Activated CD8-positive, alpha-beta memory T cell treated with anti-CD3 and anti-CD28 coated beads for 48 hours (primary cell): ENCODE measurements at regions not wholly inside any gene's neighbourhood (a gene's known extent, or its start where the extent isn't known, plus 50 kb on each side); places are given as distances from the start of the nearest gene placed in this dataset.
"Not testable (repeated sequence)": the region's sequence is repeated elsewhere in the genome, so short reads cannot be mapped to it uniquely, and the experiment has no call there.

ENCODE experiments used
- DNase-seq, 3 experiments: peaks; one replicate each; pipeline ENCODE4 v3.0.0-alpha.2; 2020; ENCODE audit warnings: low read depth in 2 of 3, low spot score in 2 of 3

DNA sequence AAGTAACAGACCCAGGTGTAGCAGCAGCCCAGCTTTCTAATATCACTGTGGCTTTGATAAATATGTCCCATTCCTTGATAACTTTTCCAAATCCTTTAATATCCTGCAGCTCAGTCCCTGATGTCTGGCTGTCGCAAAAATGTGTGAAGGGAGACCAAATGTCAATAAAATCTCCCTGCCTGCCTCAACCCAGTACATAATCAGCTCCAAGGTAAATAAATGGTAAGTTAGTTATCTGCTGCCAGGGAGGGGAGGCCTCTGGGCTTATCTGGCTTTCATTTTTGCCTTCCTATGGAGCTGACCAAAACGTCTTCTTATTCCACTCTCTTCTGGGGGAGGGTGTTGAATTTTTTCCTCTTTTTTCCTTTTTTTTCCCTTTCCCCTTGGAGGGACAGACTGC is 630.6 kb downstream of the MID1IP1 start:
- no peak for DNase-seq

DNA sequence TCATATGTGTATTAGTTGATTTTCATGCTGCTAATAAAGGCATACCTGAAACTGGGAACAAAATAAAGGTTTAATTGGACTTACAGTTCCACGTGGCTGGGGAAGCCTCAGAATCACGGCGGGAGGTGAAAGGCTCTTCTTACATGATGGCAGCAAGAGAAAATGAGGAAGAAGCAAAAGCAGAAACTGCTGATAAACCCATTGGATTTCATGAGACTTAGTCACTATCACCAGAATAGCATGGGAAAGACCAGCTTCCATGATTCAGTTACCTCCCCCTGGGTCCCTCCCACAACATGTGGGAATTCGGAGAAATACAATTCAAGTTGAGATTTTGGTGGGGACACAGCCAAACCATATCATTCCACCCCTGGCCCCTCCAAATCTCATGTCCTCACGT is 633.4 kb downstream of the MID1IP1 start:
- not testable (repeated sequence) for DNase-seq

DNA sequence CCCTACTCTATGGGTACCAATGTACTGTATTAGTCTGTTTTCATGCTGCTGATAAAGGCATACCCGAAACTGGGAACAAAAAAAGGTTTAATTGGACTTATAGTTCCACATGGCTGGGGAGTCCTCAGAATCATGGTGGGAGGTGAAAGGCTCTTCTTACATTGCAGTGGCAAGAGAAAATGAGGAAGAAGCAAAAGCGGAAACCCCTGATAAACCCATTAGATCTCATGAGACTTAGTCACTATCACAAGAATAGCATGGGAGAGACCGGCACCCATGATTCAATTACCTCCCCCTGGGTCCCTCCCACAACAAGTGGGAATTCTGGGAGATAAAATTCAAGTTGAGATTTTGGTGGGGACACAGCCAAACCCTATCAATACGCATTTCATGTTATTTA is 635.3 kb downstream of the MID1IP1 start:
- DNase-seq = not testable (repeated sequence)

DNA sequence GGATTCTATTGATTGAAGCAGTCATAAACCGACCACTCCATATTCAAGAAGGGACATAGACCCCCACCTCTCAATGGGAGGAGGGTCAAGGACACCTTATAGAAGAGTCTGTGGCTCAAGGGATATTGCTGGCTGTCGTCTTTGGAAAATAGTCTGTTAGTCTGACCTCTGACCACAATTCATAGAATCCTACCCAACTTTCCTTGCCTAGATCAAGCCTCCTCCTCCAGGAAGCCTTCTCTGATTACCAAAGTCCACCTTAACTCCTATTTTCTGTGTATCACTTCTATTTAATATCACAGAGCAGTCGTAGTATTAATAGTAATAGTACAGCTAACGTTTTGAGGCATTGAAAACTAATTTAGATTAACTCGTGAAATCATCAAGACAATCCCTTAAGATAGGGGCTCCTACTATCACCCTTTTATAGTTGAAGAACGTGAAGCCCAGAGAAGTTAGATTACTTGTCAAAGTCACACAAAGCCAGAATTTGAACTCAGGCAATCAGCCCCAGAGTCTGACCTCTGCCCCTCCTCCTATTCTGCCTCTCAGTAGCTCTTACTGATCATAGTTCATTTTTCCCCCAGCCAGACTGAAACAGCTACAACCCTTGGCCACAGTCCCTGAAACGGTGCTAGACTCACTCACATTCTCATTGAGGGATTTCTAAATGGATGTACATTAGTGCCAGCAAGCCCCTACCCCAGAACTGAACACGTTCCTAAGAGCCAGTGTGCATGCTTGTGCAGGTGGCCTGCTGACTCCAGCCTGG is 636.6 kb downstream of the MID1IP1 start:
- DNase-seq = no peak

DNA sequence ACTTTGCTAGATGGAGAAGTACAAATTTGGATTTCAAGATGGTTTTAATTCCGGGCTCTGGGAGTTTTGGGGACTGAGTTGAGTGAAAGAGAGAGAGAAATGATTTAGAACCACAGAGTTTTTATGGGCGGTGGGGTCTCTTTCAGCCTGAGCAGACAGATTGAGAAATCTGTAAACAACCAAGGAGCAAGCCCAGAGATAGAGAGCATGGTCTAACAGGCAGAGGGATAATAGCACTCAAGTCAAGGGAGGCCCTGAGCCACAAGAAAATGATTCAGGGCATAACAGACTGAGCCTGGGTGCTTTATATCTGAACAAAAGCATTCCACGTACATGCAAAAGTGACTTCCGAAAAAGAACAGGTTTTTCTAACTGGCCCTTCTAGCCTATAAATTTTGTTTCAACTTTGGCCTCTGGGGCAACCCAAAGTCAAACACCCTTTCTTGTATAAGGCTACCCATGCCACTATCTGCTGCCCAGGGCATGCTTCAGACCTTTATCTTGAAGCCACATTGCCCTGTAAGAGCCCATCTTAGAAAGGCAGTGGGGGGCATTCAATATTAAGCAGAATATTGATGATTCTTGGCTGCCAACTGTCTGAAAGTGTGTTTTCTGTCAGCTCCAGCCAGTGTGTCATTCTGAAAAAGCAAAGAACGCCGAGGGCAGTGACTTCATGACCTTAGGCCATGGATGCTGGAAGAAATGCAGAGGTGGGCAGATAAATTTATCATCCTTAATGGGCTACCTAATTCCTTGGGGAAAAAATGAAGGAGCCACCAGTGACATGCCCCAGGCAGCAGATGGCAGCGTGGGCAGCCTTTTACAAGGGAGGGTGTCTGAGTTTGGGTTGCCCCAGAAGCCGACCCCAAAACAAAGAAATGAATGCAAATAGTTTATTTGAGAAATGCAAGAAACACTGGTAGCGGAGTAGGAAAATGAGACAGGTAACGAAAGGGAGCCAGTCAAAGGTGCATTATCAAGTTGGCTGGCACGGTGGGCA is 637.6 kb downstream of the MID1IP1 start:
- no peak for DNase-seq

DNA sequence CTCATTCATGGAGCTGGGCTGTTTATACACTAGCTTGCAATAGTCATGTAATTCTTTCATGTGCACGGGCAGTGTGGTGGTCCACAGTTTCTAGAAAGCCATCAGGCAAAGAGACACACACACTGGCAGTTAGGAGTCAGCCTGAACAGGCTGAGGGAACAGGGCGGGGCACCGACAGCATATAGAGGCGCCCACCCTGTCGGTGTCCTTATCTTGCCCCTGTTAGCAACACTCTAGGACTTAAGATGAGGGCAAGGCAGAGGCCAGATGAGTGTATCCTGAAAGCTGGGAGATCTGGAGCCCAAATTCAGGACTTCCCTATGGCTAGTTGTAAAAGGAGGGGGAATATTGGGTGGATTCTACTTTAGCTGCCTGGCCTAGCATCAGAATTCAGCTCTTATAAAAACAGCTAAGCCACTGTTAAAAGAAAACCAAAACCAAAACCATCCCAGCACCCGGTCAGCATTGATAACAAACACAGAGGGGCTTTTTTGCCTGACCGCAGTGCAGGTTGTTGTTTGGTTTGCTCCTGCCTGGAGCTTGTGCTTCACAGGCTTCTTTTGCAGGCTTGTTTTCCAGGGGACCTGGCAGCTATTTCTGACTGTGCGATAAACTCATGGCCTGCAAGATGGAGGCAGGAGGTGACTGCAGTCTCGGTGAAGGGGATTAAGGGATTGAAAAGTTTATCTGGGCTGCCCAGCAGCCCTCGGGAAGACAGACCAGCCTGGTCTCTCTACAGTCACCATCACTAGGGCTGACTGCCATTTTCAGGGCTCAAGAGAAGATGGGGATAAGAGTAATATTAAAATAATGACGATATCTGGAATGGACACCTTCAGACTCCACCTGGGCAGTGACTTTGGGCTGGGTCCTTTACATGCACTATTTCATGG is 638.9 kb downstream of the MID1IP1 start:
- no peak for DNase-seq

DNA sequence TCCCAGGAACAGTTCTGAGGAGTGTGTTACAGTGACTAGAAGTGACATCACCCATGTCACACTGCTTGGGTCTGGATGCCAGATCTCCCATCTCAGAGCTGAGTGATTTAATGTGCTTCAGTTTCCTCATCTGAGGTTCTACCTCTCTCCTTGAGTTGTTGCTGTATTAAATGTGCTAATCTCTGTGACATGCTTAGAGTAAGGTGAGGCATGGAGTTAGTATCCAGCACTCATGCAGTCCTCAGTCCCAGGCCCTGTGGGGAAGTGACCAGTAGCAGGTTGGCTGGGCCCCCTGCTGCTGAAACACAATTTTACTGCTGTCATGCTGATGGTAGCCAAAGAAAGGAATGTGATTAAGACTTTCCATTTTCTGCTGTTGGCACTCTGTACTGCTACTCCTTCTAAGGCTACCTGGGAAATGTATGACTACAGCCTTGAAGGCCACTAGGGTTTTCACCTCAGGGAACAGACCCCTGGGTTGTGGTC is 639.6 kb downstream of the MID1IP1 start:
- no peak for DNase-seq

DNA sequence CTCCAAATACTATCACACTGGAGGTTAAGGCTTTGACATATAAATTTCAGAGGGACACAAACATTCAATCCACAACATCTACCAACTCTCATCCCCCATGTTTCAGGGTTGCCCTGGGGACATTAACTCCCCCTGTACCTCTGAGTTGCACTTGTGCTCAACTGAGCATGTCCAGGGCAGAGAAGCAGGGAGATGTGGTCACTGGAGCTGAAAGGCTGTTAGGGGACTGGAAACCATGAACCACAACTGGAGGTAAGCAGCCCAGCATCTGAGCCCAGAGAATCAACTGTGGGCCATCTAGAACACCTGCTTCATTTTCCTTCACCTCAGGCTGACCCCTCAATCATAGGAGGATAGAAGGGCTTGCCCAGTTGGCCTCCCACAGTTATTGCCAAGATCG is 641.1 kb downstream of the MID1IP1 start:
- DNase-seq = no peak

DNA sequence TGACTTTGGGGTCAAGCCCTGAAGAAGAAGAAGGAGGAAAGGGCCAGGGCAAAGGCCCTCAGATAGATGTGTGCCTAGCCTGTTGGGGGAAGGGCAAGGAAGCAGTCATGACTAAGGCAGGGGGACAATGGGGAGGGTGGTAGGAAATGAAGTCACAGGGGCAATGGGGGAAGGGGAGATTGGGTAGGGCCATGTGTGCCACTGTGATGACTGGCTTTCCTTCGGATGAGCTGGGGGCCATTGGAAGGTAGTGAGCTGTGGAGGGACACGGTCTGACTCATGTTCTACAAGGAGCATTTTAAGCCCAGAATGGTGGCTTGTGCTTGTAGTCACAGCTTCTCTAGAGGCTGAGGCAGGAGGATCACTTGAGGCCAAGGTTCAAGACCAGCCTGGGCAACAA is 642.0 kb downstream of the MID1IP1 start:
- DNase-seq = no peak

DNA sequence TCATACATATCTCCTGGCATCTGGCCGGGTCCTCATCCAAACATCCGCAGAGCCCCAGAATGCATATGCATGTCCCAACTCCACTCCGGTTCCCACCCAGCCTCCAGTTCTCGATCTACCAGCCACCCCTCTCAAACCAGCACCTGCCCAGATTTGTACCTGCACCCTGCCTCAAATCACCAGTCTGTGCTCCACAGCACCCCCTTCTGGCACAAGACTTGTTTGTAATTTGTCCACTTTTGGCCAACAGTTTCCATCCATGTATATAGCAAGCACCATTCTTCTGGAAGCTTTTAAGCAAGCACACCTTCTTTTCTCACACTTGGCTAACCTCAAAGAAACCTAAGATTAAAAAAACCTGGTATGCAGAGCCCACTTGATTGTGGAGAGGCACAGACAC is 644.1 kb downstream of the MID1IP1 start:
- no peak for DNase-seq

DNA sequence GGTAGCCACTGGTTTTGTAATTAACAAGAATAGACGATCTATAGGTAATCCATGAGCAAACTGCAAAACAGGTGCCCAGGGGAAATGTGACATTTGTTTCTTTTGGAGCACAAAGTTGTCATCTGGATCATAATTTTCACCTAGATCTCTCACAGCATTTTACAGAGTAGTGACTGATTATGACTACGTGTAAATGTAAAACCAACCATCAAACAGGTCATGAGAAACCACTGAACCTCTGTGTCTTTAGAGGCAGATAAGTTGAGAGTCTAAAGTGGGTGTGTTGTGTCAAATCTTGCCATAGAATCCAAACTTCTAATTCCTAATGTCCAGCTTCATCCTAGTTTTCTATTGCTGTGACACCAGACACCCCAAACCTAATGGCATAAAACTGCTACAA is 648.1 kb downstream of the MID1IP1 start:
- DNase-seq = no peak

DNA sequence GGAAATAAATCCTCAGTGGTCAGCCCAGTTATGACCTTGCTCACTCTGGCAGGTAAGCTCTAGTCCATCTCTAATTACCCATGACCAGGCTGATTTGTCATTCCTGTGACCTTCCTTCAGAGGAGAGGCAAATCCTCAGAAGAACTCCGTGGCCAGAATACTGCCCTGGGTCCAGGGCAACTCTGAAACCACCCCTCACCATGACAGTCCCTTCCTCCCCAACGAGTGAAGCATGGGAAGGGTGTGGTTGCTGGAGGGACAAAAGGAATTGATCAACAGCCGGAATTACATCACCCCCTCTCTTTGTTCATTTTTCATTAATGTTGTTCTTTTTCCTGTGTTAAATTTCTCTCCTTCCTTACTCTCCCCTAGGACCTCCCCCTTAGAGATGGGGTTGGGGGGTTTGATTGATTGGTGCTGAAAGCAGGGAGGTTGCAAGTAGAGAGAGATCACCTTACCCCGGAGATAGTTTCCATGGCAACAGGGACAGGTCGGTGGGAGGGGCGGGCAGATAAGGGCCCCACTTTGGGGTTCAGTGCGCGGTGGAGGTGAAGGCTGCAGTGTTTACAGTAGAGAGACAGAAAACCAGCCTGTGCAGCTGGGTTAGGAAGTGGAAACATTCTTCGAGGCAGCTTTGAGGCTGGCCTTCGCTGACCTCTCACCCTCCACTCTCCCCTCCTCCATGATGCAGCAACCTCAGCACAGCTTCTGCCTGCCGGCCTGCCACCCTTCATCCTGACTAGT is 647.4 kb downstream of the BCOR start:
- no peak for DNase-seq

DNA sequence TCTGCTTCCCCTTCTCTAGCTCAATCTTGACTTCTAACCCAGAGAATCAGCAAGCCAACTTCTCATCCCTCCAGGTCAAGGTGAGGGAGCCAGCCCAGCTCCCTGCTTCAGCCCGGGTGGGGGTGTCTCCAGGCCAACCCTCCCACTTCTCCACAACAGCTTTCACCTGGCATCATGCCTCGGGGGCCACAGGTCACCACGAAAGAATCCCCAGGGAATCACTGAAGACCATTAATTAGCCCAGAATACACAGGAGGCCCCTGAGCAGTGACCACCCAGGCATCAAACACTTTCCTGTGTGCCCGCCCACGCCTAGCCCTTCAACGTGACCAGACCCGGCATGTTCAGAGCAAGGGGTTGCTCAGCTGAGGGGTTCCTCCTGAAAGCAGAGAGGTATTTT is 646.7 kb downstream of the BCOR start:
- DNase-seq = no peak

DNA sequence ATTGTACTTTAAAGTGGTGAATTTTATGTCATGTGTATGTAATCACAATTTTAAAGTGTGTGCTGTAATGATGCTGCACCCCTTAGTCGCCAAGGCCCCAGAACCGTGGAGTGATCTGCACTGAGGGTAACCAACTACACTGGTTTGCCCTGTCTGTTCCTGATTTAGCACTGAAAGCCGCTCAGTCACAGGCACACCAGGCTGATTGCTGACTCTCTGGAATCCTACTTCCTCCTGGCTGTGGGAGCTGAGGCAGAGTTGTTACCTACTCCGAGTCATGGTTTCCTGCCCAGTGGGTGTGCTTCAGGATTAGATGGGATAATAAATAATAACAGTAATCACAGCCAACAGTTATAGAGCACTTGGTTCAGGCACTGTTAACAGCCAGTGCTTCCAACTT is 645.4 kb downstream of the BCOR start:
- DNase-seq = no peak

DNA sequence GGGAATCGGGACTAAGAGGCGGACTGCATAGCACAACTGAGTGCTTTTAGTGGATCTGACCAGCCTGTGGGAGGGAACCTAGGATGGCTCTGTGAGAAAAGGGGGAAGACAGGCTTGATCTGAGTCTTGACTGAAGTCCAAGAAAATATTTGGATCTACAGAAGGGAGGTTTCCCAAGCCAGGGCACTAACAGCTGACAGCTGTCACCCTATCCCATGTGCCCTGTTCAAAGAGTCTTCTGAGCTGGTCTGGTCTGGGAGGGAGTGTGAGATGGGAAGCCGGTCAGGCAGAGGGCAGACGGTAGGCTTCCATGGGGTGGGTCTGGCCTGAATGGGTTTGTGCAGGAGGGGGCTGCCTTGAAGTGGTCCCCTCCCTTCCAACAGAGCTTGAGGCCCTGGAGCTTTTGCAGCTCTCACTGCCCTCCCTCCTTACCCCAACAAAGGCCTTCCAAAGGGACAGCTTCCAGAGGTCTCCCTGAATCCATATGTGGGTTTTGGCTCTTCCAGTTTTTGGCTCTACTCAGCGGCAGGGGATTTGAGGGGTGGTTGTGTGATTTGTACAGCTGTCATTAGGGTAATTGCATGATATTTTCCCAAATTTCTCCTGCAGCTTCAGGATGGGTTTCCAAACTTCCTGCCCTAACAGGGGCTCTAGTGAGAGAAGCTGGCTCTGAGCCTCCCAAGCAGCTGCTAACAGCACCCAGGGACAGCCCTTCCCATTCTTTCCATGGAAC is 643.7 kb downstream of the BCOR start:
- DNase-seq = no peak

DNA sequence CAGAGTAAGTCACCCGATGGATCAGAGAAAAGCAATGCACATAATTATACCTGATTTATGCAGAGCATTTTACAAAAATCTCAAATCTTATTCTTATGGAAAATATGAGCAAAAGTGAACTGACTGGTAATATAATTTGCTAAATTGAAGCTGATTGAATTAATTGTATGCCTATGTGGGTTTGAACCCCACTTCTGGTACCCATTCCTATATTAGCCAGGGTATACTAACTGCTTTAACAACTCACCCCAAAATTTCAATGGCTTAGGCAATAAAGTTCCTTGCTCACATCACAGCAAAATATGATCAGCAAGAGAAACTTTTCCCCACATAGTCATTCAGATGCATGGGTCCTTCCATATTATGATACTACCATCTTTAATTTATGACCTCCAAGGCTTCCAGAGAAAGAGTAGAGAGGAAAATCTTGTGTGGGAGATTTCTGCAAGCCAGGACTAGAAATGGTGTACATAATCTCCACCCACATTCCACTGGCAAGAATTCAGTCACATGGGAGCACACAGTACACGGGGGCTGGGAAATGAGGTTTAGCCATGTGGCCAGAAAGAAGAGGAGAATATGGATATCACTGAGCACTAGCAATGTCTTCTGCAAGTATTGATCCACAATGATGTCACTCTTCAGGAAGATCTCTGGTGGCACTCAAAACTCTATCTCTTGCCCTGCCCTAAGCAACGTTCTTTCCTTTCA is 640.7 kb downstream of the BCOR start:
- DNase-seq = no peak

DNA sequence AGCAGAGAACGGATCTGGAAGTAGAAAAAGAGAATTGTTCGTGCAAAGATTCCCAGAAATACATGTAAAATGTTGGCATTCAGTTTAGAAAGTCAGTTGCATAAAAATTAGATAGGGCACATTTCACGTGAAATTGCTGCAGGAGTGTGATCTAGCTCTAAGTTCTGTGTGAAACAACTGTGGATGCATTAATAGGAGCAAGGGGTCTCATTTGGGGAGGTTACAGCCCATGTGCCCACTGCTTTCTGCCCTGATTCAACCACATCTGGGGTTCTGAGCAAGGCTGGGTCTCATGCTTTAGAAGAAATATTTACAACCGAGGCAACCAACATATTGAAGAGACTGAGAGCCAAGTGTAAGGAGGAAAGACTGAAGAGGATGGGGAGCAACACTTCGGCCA is 639.0 kb downstream of the BCOR start:
- no peak for DNase-seq

DNA sequence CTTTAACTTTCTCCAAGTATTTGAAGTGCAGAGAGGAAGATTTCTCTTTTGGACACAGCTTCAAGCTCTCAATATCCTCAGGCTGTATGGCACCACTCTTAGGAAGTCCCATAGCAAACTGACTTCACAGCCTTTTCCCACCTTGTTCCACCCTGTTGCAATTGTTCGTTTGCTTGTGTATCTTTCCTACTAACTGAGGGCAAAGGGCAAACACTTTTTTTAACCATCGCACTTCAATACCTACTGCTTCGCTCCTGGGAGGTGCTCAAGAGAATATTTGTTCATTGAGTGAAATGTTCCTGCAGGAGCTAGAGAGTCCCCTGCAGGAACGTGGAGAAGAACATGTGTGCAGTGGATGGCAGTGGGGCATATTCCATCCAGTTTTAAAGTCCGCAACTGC is 638.6 kb downstream of the BCOR start:
- DNase-seq = no peak

DNA sequence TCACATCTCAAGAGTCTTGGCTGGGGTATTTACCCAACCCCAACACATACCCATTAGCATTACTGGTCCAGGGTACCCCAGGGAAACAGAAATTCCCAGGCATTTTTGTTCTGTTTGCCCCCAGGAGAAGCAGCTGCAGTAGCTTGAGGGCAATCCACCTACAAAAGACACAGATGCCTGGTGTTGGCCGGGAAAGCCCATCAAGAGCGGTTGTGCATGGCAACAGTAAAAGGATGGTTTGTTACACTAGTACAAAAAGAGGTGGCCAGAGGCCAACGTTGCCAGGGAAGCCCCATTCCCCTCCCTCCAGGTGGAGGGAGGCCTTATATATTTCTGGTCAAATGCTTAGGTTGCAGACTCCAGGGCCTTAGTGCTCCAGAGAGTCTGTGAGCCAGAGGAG is 637.8 kb downstream of the BCOR start:
- no peak for DNase-seq
